ENCODE measurements at regions not wholly inside any gene's neighbourhood (a gene's known extent, or its start where the extent isn't known, plus 50 kb on each side); places are given as distances from the start of the nearest gene placed in this dataset.
"Not testable (repeated sequence)": the region's sequence is repeated elsewhere in the genome, so short reads cannot be mapped to it uniquely, and the experiment has no call there.

DNA sequence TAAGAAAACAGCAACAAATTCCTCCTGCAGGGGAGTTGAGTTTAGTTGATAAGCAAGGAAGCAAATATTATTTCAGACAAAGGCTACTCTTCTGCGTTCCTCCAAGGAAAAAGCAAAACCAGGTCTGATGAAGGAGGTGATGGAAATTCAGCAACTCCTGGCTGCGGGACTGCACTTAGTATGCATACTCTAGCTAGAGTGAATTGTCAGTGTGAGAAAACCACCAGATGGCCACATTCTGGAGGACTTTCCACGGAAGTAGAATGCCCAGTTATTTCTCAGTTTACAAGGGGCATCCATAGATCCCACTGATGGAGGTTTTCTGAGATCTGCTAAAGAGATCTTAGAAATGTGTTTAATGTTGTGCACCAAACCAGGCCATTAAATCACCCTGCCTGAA is 338.6 kb upstream of the PUDP start:
- no peaks in the 10 kb centered on the region for H3K27me3 ChIP-seq
- H3K27ac ChIP-seq, result no peak overlapping the region
- intact Hi-C loops (cut with DNase I; ENCODE audit: low total_unique reads), result no loop called here
- no peaks in the 10 kb centered on the region for H3K4me1 ChIP-seq
- no peak overlapping the region for H3K4me3 ChIP-seq
- H3K9me3 ChIP-seq, result no peaks in the 10 kb centered on the region
- DNase-seq (ENCODE audit: low spot score in 2 of 2), result no peak
- TF ChIP-seq, protein P1, sequence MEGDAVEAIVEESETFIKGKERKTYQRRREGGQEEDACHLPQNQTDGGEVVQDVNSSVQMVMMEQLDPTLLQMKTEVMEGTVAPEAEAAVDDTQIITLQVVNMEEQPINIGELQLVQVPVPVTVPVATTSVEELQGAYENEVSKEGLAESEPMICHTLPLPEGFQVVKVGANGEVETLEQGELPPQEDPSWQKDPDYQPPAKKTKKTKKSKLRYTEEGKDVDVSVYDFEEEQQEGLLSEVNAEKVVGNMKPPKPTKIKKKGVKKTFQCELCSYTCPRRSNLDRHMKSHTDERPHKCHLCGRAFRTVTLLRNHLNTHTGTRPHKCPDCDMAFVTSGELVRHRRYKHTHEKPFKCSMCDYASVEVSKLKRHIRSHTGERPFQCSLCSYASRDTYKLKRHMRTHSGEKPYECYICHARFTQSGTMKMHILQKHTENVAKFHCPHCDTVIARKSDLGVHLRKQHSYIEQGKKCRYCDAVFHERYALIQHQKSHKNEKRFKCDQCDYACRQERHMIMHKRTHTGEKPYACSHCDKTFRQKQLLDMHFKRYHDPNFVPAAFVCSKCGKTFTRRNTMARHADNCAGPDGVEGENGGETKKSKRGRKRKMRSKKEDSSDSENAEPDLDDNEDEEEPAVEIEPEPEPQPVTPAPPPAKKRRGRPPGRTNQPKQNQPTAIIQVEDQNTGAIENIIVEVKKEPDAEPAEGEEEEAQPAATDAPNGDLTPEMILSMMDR (IDR thresholded peaks at IDR 0.05), result no peak
- TF ChIP-seq POLR2A (IDR thresholded peaks at IDR 0.05), result no peak
- no peak for TF ChIP-seq POLR2AphosphoS5 (IDR thresholded peaks at IDR 0.05)
- no peaks in the 10 kb centered on the region for H3K36me3 ChIP-seq

DNA sequence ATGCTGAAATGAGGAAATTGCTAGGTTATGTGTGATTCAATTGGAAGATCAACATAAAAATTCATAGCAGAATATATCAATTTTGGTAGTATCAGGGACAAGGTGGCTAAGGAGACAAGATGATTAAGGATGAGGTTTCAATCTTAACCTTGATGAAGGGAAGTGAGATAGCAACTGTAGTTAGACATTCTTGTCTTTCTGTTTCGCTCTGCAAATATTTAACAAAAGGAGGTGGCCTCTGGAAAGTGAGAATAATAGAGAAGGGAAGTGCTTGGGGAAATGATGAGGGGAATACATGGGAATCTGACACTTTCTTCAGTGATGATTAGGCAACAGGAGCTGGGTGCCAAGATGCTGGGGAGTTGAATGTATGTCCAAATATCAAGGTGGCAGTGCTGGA is 337.1 kb upstream of the PUDP start:
- Histone ChIP-seq H3K27me3 (no peaks in the 10 kb centered on the region), H3K4me3 (no peak overlapping the region), H3K27ac (no peak overlapping the region), H3K36me3 (no peaks in the 10 kb centered on the region), H3K9me3 (no peaks in the 10 kb centered on the region), H3K4me1 (no peaks in the 10 kb centered on the region)
- no peak for TF ChIP-seq POLR2AphosphoS5 (IDR thresholded peaks at IDR 0.05)
- TF ChIP-seq, protein P1 (IDR thresholded peaks at IDR 0.05), result no peak
- no peak for TF ChIP-seq POLR2A (IDR thresholded peaks at IDR 0.05)
- no peak for DNase-seq (ENCODE audit: low spot score in 2 of 2)
- intact Hi-C loops (cut with DNase I; ENCODE audit: low total_unique reads), result no loop called here

DNA sequence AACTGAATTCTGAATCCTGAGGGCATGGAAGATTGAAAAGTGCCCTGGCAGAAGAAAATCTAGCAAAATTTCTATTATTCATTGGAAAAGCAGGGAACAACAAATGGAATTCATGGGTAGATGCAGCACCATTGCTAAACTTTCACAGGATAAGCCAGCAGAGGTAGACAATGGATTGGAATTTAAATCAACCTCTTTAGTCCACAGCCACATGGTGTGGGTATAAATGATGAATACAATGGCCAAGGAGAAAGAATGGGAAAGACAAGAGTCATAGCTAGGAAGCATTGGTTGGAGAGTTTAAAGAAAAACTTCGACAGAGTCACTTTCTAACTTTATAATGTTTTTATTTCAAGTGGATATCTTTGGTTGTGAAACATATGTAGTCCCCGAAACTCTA is 332.8 kb upstream of the PUDP start:
- no peaks in the 10 kb centered on the region for H3K36me3 ChIP-seq
- H3K4me3 ChIP-seq, result no peak overlapping the region
- intact Hi-C loops (cut with DNase I; ENCODE audit: low total_unique reads), result loop anchor here (5.0 kb wide), 1 partner anchor 162 kb away; no protein-coding TSS in a partner anchor
- no peaks in the 10 kb centered on the region for H3K9me3 ChIP-seq
- TF ChIP-seq, protein P1 (IDR thresholded peaks at IDR 0.05), result no peak
- no peak for TF ChIP-seq POLR2AphosphoS5 (IDR thresholded peaks at IDR 0.05)
- TF ChIP-seq POLR2A (IDR thresholded peaks at IDR 0.05), result no peak
- H3K4me1 ChIP-seq, result no peaks in the 10 kb centered on the region
- no peaks in the 10 kb centered on the region for H3K27me3 ChIP-seq
- DNase-seq (ENCODE audit: low spot score in 2 of 2), result no peak
- H3K27ac ChIP-seq, result no peak overlapping the region

DNA sequence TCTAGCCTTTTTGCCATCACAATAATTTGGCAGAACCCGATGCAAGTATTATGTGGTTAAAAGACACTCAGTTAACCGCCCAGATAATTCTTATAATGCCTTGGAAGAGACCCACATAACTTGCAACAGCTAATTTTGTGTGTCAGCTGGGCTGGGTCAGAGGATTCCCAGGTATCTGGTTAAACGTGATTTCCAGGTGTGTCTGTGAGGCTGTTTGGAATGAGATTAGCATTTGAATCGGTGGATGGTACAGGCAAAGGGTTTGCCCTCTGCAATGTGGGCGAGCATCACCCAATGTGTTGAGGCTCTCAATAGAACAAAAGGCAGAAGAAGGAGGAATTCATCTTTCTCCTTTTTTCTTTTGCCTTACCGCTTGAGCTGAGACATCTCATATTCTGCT is 314.2 kb upstream of the PUDP start:
- Histone ChIP-seq H3K27me3 (no peaks in the 10 kb centered on the region), H3K9me3 (no peaks in the 10 kb centered on the region), H3K27ac (no peak overlapping the region), H3K4me1 (no peaks in the 10 kb centered on the region), H3K4me3 (no peak overlapping the region), H3K36me3 (no peaks in the 10 kb centered on the region)
- TF ChIP-seq, protein P1 (IDR thresholded peaks at IDR 0.05), result no peak
- TF ChIP-seq POLR2AphosphoS5 (IDR thresholded peaks at IDR 0.05), result no peak
- TF ChIP-seq POLR2A (IDR thresholded peaks at IDR 0.05), result no peak
- no peak for DNase-seq (ENCODE audit: low spot score in 2 of 2)
- intact Hi-C loops (cut with DNase I; ENCODE audit: low total_unique reads), result no loop called here

DNA sequence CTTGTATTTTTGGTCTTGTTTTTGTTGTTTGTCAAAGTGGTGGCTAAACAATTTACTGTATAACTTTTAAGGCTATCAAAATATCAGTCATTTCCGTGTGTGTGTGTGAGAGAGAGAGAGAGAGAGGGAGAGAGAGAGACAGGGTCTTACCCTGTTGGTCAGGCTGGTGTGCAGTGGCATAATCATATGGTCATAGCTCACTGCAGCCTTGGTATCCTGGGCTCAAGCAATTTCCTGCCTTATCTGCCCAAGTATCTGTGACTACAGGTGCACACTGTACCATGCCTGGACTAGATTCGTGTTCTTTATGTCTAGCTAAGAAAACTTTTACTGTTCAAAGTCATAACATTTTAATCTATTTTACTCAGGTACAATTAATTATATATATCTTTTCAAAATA is 313.1 kb upstream of the PUDP start:
- H3K9me3 ChIP-seq; intact Hi-C loops (cut with DNase I; ENCODE audit: low total_unique reads); H3K27ac ChIP-seq; H3K36me3 ChIP-seq; H3K4me3 ChIP-seq; DNase-seq (ENCODE audit: low spot score in 2 of 2); H3K27me3 ChIP-seq; H3K4me1 ChIP-seq: not testable (repeated sequence)
